Fibroblast of skin of back (primary cell): ENCODE measurements at regions not wholly inside any gene's neighbourhood (a gene's known extent, or its start where the extent isn't known, plus 50 kb on each side); places are given as distances from the start of the nearest gene placed in this dataset.

Source experiments
- DNase-seq: peaks from one replicate; pipeline ENCODE4 v3.0.0-alpha.2; 2013

GRCh38 chr2:118738524-118739308 is 108.7 kb downstream of the EN1 start:
- DNase-seq: peak; percentile 98

DNA sequence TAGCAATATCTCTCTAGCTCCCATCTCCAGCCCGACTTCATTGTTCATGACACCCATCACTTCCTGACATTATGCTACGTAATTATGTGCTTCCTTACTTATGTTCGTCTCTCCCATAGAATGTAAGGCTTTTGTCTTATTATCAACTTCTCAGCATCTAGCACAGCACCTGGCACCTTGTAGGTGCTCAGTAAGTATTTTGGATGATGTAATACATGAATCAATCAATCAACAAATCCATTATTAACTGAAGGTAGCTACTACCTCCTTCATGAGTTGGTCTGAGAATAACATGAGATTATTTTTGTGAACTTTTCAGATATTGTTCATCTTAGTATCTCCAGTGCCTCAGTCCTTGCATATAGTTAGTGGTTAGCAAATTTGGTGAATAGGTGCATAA is 109.3 kb downstream of the EN1 start:
- no peak for DNase-seq

DNA sequence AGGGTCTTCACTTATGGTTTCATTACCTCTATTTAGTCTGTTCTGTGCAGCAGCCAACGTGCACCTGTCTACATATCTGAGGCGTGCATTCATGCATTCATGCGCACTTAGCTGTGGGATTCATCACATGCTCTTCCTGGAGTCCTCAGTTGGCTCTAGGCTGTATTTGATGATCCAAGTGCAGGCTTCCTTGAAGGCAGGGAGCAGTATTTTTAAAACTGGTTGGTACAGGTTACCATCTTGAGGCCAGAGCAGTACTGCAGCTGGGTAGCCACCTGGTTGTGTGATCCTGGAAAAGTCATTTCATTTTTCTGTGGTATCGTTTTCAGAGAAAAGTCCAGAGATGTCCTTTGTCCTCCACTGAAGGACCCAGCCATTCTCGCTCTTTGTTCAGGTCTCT is 109.8 kb downstream of the EN1 start:
- DNase-seq: no peak

DNA sequence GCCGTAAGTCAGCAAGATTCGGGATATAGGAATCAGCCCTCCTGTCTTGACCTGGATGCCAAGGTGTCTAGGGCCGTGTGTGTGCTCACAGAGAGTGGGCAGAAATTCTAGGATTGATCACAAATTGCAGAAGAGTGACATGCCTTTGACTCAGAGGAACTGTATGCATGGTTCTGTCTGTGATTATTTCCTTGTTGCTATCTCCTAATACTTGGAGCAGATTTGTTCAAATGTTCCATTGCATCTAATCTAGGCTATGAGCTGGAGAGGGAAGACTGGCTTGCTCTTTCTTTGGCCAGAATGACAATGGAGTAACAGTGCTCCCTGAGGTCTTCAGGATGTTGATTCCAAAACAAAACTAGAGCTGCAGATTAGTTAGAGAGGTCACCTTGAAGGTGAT is 115.0 kb downstream of the EN1 start:
- no peak for DNase-seq

- no peak for DNase-seq
Measured at GRCh38 chr2:118731413-118731812, 116.0 kb downstream of the EN1 start.

- no peak for DNase-seq
Measured at GRCh38 chr2:118730405-118730804, 117.0 kb downstream of the EN1 start.

DNA sequence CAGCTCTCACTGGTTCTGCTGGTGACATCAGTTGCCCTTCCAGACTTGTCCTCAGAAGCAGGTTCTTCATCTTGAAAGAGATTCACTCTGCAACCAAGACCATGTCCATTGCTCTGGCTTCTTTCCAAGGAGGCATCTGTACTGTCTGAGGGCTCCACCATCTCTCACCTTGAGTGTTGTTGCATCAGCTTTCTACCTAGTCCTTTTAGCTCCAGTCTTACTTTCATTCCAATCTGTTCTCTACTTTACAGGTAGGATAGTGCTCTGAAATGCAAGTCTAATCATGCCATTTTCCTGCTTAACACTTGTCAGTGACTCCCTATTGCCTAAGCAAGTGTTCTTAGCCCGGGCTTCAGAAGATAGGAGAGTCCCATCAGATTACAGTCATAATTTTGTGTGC is 117.7 kb downstream of the EN1 start:
- no peak for DNase-seq

DNA sequence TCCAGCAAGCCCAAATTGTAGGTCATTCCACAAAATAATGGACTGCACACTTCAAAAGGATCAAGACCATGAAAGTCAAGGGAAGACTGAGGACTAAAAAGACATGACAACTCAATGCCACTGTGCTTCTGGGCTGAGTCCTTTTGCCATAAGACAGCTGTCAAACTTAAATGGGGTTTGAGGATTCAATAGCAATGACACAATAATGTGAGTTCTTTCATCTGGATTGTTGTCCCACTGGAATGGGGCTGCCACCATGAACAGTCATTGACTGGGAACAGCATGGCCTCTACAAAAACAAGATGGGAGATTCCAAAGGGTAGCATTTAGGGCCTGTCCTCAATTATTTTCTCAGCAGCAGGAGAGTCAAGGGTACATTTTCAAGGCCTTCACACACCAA is 118.5 kb downstream of the EN1 start:
- DNase-seq: no peak

GRCh38 chr2:118726821-118727220 is 120.6 kb downstream of the EN1 start:
- DNase-seq: no peak

DNA sequence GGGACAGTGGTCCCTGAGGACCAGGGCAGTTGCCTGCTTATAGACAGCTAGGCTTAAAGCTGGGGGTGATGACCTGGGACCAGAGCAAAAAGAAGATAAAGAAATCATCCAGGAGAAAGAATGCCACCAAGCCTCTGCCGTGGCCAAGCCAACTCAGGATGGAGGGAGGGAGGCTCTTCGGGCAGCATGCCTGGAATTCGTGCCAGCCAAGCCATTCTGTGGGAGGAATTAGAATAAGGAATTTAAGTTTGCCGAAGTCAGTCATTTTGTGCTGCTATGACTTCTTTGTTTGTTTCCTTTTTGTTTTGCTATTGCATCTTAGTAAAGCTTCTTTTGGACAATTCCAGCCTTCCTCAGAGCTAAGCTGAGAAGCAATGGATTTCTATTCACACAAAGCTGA is 124.1 kb downstream of the EN1 start:
- DNase-seq: peak; percentile 70

GRCh38 chr2:118722976-118723375 is 124.5 kb downstream of the EN1 start:
- DNase-seq: no peak

DNA sequence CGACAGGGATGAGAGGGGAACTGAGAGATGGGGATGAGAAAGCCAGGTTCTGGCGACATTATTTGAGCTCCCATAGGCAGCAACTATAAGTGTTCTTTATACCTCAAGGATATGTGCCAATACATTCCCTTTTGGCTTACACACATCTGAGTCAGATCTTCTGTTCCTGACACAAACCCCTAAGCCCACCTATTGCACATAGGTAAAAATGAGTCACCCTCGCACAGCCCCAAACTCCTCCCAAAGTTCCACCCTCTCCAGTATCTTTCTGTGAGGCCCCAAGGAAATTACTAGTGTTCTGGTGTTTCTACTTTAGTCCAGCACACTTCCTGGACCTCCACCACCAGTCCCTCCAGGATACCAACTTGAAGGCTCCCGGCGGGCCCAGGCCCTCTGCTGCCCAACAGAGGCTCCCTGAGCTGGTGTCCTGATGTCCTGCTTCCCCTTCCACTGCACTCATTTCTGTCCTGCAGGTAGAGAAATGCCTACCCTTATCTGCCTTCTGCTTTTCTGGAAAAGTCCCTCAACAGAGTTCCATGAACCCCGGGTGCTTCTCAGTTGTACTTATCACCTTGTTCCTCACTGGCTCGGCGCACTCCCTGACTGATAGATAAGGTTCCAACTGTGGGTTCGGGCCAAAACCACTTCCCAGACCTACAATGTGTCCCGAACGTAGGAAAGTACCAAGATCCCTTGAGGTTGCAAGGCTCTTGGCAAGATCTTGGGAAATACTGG is 125.5 kb downstream of the EN1 start:
- DNase-seq: no peak

- no peak for DNase-seq
Measured at GRCh38 chr2:118720866-118721265, 126.6 kb downstream of the EN1 start.

DNA sequence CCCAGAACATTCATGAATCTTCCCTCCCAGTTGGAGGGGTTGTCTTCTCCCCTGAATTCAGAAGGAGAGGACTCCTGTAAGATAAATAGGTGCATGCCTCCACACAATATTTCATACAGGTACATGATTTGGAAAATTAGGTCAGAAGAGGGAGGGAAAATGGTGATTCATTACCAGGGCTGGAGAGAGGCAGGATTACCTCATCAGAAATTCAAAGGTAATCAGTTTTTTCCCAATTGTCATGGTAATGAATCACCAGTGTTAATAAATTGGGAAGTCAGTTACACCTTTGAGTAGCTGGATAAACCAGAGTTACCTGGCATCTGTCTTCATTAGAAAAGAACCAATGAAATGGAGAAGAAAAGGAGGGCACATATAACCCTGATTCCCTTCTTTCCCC is 128.5 kb downstream of the EN1 start:
- no peak for DNase-seq

DNA sequence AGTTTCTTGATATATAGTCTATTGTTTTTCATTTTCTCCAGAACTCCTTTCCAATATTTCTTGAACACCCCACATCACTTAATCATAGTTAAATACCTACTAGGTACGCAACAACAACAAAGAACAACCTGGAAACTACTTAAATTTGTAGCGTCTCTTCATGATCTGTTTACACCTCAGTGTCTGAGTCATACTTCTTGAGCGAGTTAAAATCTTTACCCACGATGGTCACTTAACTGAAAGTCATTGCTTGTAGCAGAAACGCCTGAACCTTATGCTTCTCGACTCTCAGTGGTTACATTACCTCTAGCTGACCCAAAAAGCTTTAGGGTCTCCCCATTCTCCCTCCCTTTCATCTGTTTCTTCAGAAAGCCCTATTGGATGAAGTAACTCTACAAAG is 131.3 kb downstream of the EN1 start:
- no peak for DNase-seq

DNA sequence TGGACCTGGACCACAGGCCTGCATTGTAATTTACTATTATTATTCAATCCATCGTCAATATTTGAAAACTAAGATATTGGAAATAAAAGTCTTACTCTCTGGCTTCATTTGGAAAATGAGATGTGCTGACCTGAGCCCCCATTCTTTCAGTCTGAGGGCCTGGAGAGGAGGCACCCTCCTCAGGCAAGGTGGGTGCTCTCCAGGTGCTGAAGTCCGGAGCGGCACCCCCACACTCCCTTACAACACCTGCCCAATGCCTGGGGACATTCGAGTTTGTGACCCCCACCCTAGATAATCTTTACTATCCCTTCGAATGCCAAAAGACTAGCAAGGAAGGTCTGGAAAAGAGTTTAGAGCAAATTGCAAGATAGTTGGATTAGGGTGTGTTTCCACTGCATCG is 133.3 kb downstream of the EN1 start:
- DNase-seq: no peak

DNA sequence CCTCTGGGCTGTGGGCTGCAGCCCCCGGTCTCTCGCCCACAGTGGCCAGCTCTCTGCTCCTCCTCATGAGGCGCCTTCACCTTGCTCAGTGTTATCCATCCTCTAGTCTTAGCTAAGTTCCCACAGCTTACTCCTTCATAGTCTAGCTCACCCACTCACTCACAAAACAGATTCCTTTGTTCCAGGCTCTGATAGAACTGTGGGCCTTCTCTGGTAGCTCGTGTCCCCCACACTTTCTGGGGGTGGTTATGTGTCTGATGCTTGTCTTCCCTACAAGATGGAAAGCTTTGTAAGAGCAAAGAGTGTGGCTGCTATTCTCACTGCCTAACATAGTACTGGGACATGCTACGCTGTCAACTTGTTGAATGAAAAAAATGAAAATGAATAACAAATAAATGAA is 135.8 kb downstream of the EN1 start:
- no peak for DNase-seq

DNA sequence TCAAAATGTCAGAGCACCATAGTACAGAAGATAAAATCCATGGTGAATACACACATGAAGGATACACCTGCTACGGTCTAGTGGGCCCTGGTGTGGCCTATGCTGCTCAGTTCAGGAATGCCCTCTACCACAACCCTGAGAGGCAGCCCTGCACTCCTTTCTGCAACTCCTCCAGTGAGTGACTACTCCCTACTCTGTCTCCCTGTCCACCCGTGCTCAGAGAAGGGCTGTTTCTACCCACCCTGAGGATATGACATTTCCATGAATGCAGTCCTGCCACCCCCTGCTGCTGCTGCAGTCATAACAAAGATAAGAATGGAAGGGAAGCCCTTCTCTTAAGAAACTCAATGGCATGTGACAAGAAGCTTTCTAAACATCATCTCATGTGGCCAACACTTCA is 137.0 kb downstream of the EN1 start:
- peak; percentile 39 for DNase-seq

DNA sequence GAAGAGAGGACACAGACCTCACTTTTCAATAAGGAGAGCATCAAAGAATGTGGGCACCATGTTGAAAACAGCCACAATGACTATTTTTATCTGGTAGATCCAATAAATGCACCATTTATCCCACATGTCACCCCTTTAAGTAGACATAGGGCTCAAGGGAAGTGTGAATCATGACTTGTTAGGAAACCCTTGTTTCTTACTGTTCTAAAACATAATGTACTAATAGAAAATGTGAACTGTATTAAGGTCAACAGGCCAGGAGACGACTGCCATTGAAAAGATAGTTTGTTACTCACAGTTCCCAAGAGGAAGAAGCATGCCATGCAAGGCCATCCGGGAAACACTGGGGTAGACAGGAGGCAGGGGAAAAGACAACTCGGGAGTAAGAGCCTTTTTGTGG is 137.7 kb downstream of the EN1 start:
- no peak for DNase-seq

- no peak for DNase-seq
Measured at GRCh38 chr2:118706844-118707243, 140.6 kb downstream of the EN1 start.

GRCh38 chr2:118706371-118706770 is 141.1 kb downstream of the EN1 start:
- no peak for DNase-seq

- DNase-seq: peak; percentile 62
Measured at GRCh38 chr2:118705032-118705431, 142.4 kb downstream of the EN1 start.

GRCh38 chr2:118699447-118700175 is 147.8 kb downstream of the EN1 start:
- no peak for DNase-seq

GRCh38 chr2:118698564-118698963 is 148.9 kb downstream of the EN1 start:
- no peak for DNase-seq
